Upper lobe of left lung (tissue), 6 donors: ENCODE measurements at regions not wholly inside any gene's neighbourhood (a gene's known extent, or its start where the extent isn't known, plus 50 kb on each side); places are given as distances from the start of the nearest gene placed in this dataset.

Experiments
- ATAC-seq, 2 donors: fragments of 200-7000 bp; cut with Tn5 transposase; one replicate each; pipeline ENCODE4 v1.9.1; 2022; ENCODE audit warnings: mild to moderate bottlenecking in 2 of 2, moderate library complexity in 2 of 2; ENCODE audit not compliant: low FRiP score in 2 of 2
- DNase-seq, 2 donors: peaks; one replicate each; pipeline ENCODE4 v3.0.0-alpha.2; 2019 to 2020
- H3K27ac ChIP-seq, 4 donors: fragments of 200-600 bp; sonication (generic); one replicate each; pipeline ENCODE4 v1.5.1; 2016 to 2019
- H3K27me3 ChIP-seq, 4 donors: fragments of 200-600 bp; sonication (generic); one replicate each; pipeline ENCODE4 v1.5.1; 2017 to 2019
- H3K36me3 ChIP-seq, 4 donors: fragments of 200-600 bp; sonication (generic); one replicate each; pipeline ENCODE4 v1.5.1; 2016 to 2019
- H3K4me1 ChIP-seq, 4 donors: fragments of 200-600 bp; sonication (generic); one replicate each; pipeline ENCODE4 v1.5.1; 2018 to 2019
- H3K4me3 ChIP-seq, 4 donors: fragments of 200-600 bp; sonication (generic); one replicate each; pipeline ENCODE4 v1.5.1; 2017 to 2019; ENCODE audit warnings: mild to moderate bottlenecking in 2 of 4, moderate library complexity in 1 of 4
- H3K9me3 ChIP-seq, 4 donors: fragments of 200-600 bp; sonication (generic); one replicate each; pipeline ENCODE4 v1.5.1; 2018 to 2019
- EP300 ChIP-seq, 4 donors: sonication (generic); formaldehyde crosslinking; IDR thresholded peaks; one replicate each; pipeline ENCODE4 v1.5.1; 2017; ENCODE audit warnings: antibody characterized with exemption in 4 of 4, control low read depth in 2 of 4
- POLR2A ChIP-seq, 4 donors: fragments of 450-650 bp; IDR thresholded peaks; one replicate each; pipeline ENCODE4 v1.5.1; 2016 to 2017; ENCODE audit warnings: antibody characterized with exemption in 4 of 4, mild to moderate bottlenecking in 2 of 4
- POLR2AphosphoS5 ChIP-seq, 2 donors: sonication (generic); formaldehyde crosslinking; IDR thresholded peaks; one replicate each; pipeline ENCODE4 v1.5.1; 2017; ENCODE audit warnings: antibody characterized with exemption in 2 of 2
- WGBS, 2 donors: methylation state at CpG; one replicate each; pipeline ENCODE4 v1.1.5; 2017 to 2018; 5-methylcytosine and 5-hydroxymethylcytosine counted together
- TF ChIP-seq, protein P1 (sequence below), 6 experiments: fragments of 450-650 bp in 4 of 6; fragments of 200-600 bp in 2 of 6; sonication (generic) in 2 of 6; IDR thresholded peaks; one replicate each; pipeline ENCODE4 v1.5.1; 2016 to 2019; ENCODE audit warnings: antibody characterized with exemption in 6 of 6
- donor health status: DM: no; HTN: no; CAD: no; lungs with moderate emphysema.
- donor health status: DM: no; HTN: yes; CAD: no; lungs with severe emphysema.

DNA sequence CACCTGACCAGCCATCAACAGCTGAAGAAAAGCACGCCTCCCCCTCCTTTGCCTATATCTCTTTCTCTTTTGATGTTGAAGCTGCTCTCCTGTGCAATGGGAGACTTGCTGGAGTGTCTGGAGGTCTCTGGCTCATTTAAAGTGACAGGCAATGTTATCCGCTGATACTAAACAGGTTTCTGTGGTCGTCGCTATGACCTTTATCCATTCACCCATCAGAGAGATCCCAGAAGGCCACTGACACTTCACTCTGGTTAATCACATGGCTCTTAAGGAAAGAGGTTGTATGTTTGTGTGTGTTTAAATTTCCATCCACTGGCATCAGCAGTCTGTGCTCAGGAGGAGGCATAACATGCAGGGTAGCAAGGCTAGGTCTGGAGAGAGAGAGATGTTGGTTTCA lies 277.3 kb downstream of the MTX2 start:
- ATAC-seq (no peak), DNase-seq (no peak)
- no peaks in the 10 kb centered on the region for H3K4me1 ChIP-seq
- H3K9me3 ChIP-seq = no peaks in the 10 kb centered on the region
- no peak overlapping the region for H3K27ac ChIP-seq
- H3K27me3 ChIP-seq = no peaks in the 10 kb centered on the region
- TF ChIP-seq POLR2A (IDR thresholded peaks at IDR 0.05) (no peak), EP300 (IDR thresholded peaks at IDR 0.05) (no peak), POLR2AphosphoS5 (IDR thresholded peaks at IDR 0.05) (no peak)
- TF ChIP-seq, protein P1, sequence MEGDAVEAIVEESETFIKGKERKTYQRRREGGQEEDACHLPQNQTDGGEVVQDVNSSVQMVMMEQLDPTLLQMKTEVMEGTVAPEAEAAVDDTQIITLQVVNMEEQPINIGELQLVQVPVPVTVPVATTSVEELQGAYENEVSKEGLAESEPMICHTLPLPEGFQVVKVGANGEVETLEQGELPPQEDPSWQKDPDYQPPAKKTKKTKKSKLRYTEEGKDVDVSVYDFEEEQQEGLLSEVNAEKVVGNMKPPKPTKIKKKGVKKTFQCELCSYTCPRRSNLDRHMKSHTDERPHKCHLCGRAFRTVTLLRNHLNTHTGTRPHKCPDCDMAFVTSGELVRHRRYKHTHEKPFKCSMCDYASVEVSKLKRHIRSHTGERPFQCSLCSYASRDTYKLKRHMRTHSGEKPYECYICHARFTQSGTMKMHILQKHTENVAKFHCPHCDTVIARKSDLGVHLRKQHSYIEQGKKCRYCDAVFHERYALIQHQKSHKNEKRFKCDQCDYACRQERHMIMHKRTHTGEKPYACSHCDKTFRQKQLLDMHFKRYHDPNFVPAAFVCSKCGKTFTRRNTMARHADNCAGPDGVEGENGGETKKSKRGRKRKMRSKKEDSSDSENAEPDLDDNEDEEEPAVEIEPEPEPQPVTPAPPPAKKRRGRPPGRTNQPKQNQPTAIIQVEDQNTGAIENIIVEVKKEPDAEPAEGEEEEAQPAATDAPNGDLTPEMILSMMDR (IDR thresholded peaks at IDR 0.05) = no peak
- no peak overlapping the region for H3K4me3 ChIP-seq
- H3K36me3 ChIP-seq = no peaks in the 10 kb centered on the region
- 93 to 97% methylated on average over 4 of the region's 4 CpGs for WGBS, 2 donors

DNA sequence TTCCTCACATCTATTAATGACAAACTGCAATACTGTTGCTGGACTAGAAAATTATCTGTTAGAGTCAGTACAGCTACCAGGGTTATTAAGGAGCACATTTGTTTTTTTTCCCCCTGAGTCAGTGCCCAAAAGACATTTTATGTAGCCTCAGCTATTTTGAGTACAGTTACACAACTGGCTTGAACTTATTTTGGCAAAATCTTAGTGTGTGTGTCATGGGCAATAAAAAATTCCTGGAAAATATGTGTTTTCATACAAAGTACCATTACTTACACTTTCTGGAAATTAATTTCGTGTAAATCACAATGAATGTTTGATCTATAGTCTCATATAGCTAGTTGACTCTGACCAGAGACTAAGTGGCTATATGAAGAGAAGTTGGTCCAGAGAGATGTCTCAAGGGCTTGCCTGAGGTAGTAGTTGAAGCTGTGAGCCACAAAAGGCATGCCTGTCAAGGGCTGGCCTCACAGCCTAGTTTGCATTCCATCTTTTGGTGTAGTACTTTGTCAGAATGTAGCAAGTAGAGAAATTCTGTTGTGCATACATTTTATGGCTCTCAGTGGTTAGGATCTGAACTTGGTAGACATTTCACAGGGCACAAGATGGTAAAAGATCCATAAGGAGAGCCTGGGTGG lies 283.4 kb downstream of the MTX2 start:
- no peaks in the 10 kb centered on the region for H3K36me3 ChIP-seq
- H3K9me3 ChIP-seq = no peaks in the 10 kb centered on the region
- no peak for DNase-seq
- peaks cover 3 to 15% (median 11%) of the 10 kb centered on the region in 4 donors for H3K4me1 ChIP-seq
- no peak for TF ChIP-seq POLR2A (IDR thresholded peaks at IDR 0.05)
- no peaks in the 10 kb centered on the region for H3K27me3 ChIP-seq
- WGBS, 2 donors = 76 to 80% methylated on average over 1 of the region's 1 CpG
- no peak overlapping the region for H3K4me3 ChIP-seq
- peak in 1 of 2 donors; percentile 85 for ATAC-seq
- H3K27ac ChIP-seq = no peak overlapping the region

DNA sequence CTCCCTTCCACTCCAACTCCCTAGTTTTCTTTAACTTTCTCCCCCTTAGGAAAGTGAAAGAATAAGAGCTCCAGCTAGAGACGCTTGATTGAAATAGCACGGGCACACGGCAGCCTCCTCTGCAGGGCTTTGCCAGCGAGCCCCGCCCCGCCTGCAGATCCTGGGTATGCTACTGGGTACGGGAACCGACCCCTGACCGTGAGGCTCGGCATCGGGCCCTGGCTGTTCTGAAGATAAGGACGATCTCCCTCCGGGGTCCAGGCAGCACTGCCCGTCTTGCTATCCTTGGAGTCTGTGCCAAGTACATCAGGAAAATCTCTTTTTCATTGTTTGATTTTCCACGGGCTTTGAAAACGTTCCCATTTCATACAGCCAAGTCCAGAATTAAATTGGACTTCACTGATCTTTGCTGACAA lies 284.5 kb downstream of the MTX2 start:
- peaks cover 3 to 15% (median 11%) of the 10 kb centered on the region in 4 donors for H3K4me1 ChIP-seq
- no peaks in the 10 kb centered on the region for H3K27me3 ChIP-seq
- H3K9me3 ChIP-seq = no peaks in the 10 kb centered on the region
- ATAC-seq = peak; percentile 75 to 82
- 0 to 3% methylated on average over 16 of the region's 16 CpGs for WGBS, 2 donors
- no peaks in the 10 kb centered on the region for H3K36me3 ChIP-seq
- peak; percentile 61 to 85 for DNase-seq
- TF ChIP-seq POLR2A (IDR thresholded peaks at IDR 0.05) (no peak), EP300 (IDR thresholded peaks at IDR 0.05) (no peak), POLR2AphosphoS5 (IDR thresholded peaks at IDR 0.05) (no peak)
- TF ChIP-seq, protein P1 (IDR thresholded peaks at IDR 0.05) = no peak
- H3K27ac ChIP-seq = peak overlapping the region in 1 of 4 donors; percentile 13
- peak overlapping the region; percentile 0 to 47 (median 36) for H3K4me3 ChIP-seq

DNA sequence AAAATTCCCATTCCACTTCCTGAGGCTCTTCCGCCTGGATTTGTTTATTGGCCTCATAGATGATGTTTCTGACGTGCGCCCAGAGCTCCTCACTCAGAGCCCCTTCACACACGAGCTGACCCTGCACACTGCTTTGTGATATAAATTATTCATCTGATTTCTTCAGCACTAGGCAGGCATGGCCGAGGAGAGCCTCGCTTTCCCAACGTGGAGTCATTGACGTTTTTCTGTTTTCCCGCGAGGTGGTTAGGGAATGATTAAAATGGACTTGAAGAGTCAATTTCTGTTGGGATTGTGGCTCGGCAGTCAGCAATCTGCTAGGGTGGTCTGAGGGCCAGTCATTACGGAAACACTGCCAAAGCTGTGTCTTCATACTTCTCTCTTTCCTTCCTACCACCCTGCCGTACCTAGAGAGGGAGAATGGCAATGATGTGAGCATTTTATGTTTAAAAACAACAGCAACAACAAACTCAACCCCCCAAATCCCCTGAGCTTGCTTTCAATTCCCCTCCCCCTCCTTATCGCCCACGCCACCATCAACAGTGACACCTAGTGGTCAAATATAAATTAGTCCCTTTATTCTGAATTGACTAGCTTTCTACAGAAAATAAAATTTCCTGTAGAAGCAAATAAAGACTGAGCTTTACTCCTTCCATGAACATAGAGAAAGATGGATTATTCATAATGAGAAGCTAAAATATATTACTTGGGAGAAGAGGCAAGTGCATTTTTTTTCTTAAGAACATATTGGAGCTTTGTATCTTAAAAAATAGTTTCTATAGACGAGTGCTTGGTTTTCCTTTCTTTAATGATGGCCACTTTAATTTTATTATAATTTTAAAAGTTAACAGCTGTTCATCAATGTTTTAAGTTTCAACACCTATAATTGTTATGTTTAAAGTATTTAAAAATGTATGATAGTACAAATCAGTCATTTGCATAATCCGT lies 285.1 kb downstream of the MTX2 start:
- Histone ChIP-seq H3K36me3 (no peaks in the 10 kb centered on the region), H3K4me1 (peaks cover 3 to 15% (median 11%) of the 10 kb centered on the region in 4 donors), H3K9me3 (no peaks in the 10 kb centered on the region), H3K27me3 (no peaks in the 10 kb centered on the region), H3K27ac (peak overlapping the region in 1 of 4 donors; percentile 13), H3K4me3 (peak overlapping the region; percentile 0 to 47 (median 36))
- TF ChIP-seq POLR2AphosphoS5 (IDR thresholded peaks at IDR 0.05) = no peak
- TF ChIP-seq, protein P1 (IDR thresholded peaks at IDR 0.05) = peak; percentile 38 to 80 (median 64)
- TF ChIP-seq EP300 (IDR thresholded peaks at IDR 0.05) = no peak
- no peak for TF ChIP-seq POLR2A (IDR thresholded peaks at IDR 0.05)
- DNase-seq (no peak), ATAC-seq (peak; percentile 28 to 79)
- 10 to 11% methylated on average over 17 of the region's 17 CpGs for WGBS, 2 donors

DNA sequence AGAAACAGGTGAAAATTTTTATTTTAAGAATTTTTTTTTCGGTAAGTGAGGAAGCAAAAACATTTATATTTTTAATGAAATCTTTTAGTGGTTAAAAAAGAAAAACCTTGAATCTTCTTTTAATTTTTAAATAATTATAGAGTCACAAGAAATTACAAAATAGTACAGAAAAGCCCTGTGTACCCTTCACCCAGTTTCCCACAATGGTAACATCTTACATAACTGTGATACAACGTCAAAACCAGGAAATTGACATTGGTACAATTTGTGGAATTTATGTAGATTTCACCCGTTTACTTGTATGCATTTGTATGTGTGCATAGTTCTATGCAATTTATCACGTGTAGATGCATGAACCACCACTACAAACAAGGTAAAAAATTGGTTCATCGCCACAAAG lies 285.9 kb downstream of the MTX2 start:
- TF ChIP-seq EP300 (IDR thresholded peaks at IDR 0.05) = no peak
- TF ChIP-seq POLR2AphosphoS5 (IDR thresholded peaks at IDR 0.05) = no peak
- TF ChIP-seq, protein P1 (IDR thresholded peaks at IDR 0.05) = no peak
- TF ChIP-seq POLR2A (IDR thresholded peaks at IDR 0.05) = no peak
- WGBS, 2 donors = 61 to 64% methylated on average over 5 of the region's 5 CpGs
- no peak overlapping the region for H3K4me3 ChIP-seq
- no peak for ATAC-seq
- H3K27me3 ChIP-seq = no peaks in the 10 kb centered on the region
- H3K4me1 ChIP-seq = peaks cover 3 to 15% (median 11%) of the 10 kb centered on the region in 4 donors
- DNase-seq = no peak
- no peaks in the 10 kb centered on the region for H3K36me3 ChIP-seq
- H3K27ac ChIP-seq = no peak overlapping the region
- H3K9me3 ChIP-seq = no peaks in the 10 kb centered on the region
